Smooth muscle cell (in vitro differentiated cells): ENCODE measurements at regions not wholly inside any gene's neighbourhood (a gene's known extent, or its start where the extent isn't known, plus 50 kb on each side); places are given as distances from the start of the nearest gene placed in this dataset.

ENCODE experiments used
- DNase-seq: peaks from one replicate; lab custom pipeline; 2025; ENCODE audit not compliant: unreplicated experiment; lab: John Stamatoyannopoulos, UW
- H2AFZ ChIP-seq: fragments of 200-600 bp; sonication (generic); 2 replicates; pipeline ENCODE4 v1.6.0; 2016; ENCODE audit warnings: antibody characterized with exemption, low read depth, mild to moderate bottlenecking
- H3F3A ChIP-seq: fragments of 200-600 bp; sonication (generic); 2 replicates; pipeline ENCODE4 v1.6.0; 2017; ENCODE audit warnings: antibody characterized with exemption, low read depth
- H3K27ac ChIP-seq: fragments of 200-600 bp; sonication (generic); 2 replicates; pipeline ENCODE4 v1.5.1; 2016; ENCODE audit warnings: low read depth, mild to moderate bottlenecking
- H3K27me3 ChIP-seq: fragments of 200-600 bp; sonication (generic); 2 replicates; pipeline ENCODE4 v1.6.1; 2016; ENCODE audit warnings: low read depth, mild to moderate bottlenecking
- H3K36me3 ChIP-seq: fragments of 200-600 bp; sonication (generic); 2 replicates; pipeline ENCODE4 v1.5.1; 2016; ENCODE audit warnings: low read depth
- H3K4me1 ChIP-seq: fragments of 200-600 bp; sonication (generic); 2 replicates; pipeline ENCODE4 v1.5.1; 2016; ENCODE audit warnings: low read depth
- H3K4me2 ChIP-seq: fragments of 200-600 bp; sonication (generic); 2 replicates; pipeline ENCODE4 v1.6.0; 2016; ENCODE audit warnings: mild to moderate bottlenecking
- H3K4me3 ChIP-seq: fragments of 200-600 bp; sonication (generic); 2 replicates; pipeline ENCODE4 v1.5.1; 2016; ENCODE audit warnings: mild to moderate bottlenecking
- H3K79me2 ChIP-seq: fragments of 200-600 bp; sonication (generic); 2 replicates; pipeline ENCODE4 v1.6.0; 2016; ENCODE audit warnings: low read depth, mild to moderate bottlenecking
- H3K9ac ChIP-seq: fragments of 200-600 bp; sonication (generic); 2 replicates; pipeline ENCODE4 v1.6.0; 2016; ENCODE audit warnings: low read depth
- H3K9me3 ChIP-seq: fragments of 200-600 bp; sonication (generic); replicated peaks from 2 replicates; pipeline ENCODE4 v1.5.1; 2016; ENCODE audit warnings: low read depth
- H4K20me1 ChIP-seq: fragments of 200-600 bp; sonication (generic); 2 replicates; pipeline ENCODE4 v1.6.0; 2016; ENCODE audit warnings: low read depth
- WGBS: methylation state at CpG from one replicate; pipeline ENCODE4 v1.1.7; 2016; ENCODE audit warnings: low lambda C conversion rate; 5-methylcytosine and 5-hydroxymethylcytosine counted together
- TF ChIP-seq, protein P1 (sequence below): fragments of 200-600 bp; sonication (generic); IDR thresholded peaks from 2 replicates; pipeline ENCODE4 v1.5.1; 2017; ENCODE audit warnings: borderline replicate concordance, mild to moderate bottlenecking, antibody characterized with exemption; ENCODE audit not compliant: insufficient read depth, poor library complexity, severe bottlenecking

DNA sequence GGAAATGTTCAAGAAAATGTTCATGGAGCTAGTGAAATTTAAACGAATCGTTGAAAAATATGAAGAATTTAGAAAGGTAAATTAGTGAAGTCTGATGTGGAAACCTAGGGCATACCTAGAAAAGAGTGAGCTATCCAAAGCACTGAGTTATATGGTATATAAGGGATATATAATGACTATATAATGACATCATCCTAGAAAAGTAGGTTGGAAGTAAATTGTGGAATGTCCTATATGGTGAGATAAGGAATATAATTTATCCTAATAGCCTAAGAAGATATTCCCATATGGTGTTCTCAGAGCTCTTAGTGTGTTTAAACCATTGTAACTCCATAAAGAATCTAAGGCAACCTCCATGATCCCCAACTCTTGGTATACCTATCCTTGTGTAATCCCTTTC is 876.4 kb upstream of the ADGRL2 start:
- 94% methylated on average over 2 of the region's 2 CpGs for WGBS
- H4K20me1 ChIP-seq = no peaks in the 10 kb centered on the region
- no peak overlapping the region for H3K9ac ChIP-seq
- no peak overlapping the region for H2AFZ ChIP-seq
- no peak for DNase-seq
- TF ChIP-seq, protein P1, sequence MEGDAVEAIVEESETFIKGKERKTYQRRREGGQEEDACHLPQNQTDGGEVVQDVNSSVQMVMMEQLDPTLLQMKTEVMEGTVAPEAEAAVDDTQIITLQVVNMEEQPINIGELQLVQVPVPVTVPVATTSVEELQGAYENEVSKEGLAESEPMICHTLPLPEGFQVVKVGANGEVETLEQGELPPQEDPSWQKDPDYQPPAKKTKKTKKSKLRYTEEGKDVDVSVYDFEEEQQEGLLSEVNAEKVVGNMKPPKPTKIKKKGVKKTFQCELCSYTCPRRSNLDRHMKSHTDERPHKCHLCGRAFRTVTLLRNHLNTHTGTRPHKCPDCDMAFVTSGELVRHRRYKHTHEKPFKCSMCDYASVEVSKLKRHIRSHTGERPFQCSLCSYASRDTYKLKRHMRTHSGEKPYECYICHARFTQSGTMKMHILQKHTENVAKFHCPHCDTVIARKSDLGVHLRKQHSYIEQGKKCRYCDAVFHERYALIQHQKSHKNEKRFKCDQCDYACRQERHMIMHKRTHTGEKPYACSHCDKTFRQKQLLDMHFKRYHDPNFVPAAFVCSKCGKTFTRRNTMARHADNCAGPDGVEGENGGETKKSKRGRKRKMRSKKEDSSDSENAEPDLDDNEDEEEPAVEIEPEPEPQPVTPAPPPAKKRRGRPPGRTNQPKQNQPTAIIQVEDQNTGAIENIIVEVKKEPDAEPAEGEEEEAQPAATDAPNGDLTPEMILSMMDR = no peak
- H3F3A ChIP-seq = no peaks in the 10 kb centered on the region
- no peak overlapping the region for H3K4me3 ChIP-seq
- no peak overlapping the region for H3K4me2 ChIP-seq
- H3K27ac ChIP-seq = no peak overlapping the region
- H3K9me3 ChIP-seq = no peaks in the 10 kb centered on the region
- no peaks in the 10 kb centered on the region for H3K27me3 ChIP-seq
- H3K36me3 ChIP-seq = no peaks in the 10 kb centered on the region
- no peaks in the 10 kb centered on the region for H3K4me1 ChIP-seq
- H3K79me2 ChIP-seq = no peaks in the 10 kb centered on the region

DNA sequence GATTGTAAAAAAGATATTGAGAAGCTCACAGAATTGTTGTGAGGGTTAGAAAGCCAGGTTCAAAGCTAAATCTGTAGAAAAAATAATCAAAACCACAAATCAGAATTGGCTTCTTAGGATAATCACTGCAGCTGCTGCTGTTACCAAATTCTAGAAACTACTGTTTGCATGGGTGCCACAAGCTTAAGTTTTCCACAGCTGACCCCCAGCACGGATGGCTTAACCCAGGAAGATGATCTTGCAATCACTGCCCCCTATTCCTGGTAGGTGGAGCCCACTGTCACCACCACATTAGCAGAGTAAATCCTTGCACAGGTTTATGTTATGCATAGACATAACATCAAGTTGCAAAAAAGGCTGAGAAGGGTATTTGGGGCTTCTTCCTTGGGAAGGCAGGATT is 877.8 kb upstream of the ADGRL2 start:
- H3K36me3 ChIP-seq = no peaks in the 10 kb centered on the region
- DNase-seq = no peak
- WGBS = 64% methylated on average over 1 of the region's 1 CpG
- no peaks in the 10 kb centered on the region for H3F3A ChIP-seq
- H3K4me3 ChIP-seq = no peak overlapping the region
- no peak overlapping the region for H2AFZ ChIP-seq
- TF ChIP-seq, protein P1 = no peak
- no peaks in the 10 kb centered on the region for H3K79me2 ChIP-seq
- H3K9ac ChIP-seq = no peak overlapping the region
- H3K9me3 ChIP-seq = no peaks in the 10 kb centered on the region
- no peak overlapping the region for H3K4me2 ChIP-seq
- H3K27ac ChIP-seq = no peak overlapping the region
- H3K27me3 ChIP-seq = no peaks in the 10 kb centered on the region
- H3K4me1 ChIP-seq = no peaks in the 10 kb centered on the region
- H4K20me1 ChIP-seq = no peaks in the 10 kb centered on the region

DNA sequence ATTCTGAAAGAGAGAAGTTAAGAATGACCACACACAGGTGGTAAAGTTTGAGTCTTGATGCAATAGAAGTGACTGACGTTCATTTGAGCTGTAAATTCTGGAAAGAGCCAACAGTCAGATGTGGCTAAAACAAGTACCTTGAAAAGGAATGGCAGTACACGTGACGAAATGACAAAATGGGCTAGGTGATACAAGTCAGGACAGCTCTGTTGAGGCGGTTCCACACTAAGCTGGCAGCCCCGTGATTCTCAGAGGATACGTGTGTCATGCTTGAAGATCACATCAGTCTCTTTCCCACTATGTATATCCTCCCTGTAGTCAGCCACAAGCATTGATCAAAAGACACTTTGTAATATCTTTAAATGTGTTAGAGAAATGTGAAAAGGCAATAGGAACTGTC is 881.3 kb upstream of the ADGRL2 start:
- Histone ChIP-seq H3K79me2 (no peaks in the 10 kb centered on the region), H3K9me3 (no peaks in the 10 kb centered on the region), H3K4me1 (no peaks in the 10 kb centered on the region), H3K27me3 (no peaks in the 10 kb centered on the region), H3F3A (no peaks in the 10 kb centered on the region), H3K9ac (no peak overlapping the region), H2AFZ (no peak overlapping the region), H3K4me3 (no peak overlapping the region), H4K20me1 (no peaks in the 10 kb centered on the region), H3K4me2 (no peak overlapping the region), H3K36me3 (no peaks in the 10 kb centered on the region), H3K27ac (no peak overlapping the region)
- no peak for DNase-seq
- TF ChIP-seq, protein P1 = no peak
- WGBS = 89% methylated on average over 6 of the region's 6 CpGs

DNA sequence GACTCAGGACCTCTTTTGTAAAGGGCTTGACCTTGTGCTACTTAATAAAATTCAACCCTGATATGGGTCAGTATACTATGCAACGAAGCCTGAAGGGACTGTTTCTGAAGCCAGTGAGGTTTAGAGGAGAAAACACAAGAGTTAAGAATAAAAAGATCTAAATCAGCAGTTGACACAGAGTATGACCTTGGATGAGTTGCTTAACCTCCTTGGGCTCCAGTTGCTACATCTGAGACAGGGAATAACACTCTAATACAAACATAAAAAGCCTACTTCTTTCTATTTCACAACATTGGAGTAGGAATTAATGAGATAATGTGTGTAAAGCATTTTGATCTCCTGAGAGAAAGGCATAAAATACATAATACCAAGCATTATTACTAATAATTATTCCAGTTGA is 882.4 kb upstream of the ADGRL2 start:
- H3F3A ChIP-seq = no peaks in the 10 kb centered on the region
- WGBS = 0% methylated on average over 1 of the region's 1 CpG
- no peaks in the 10 kb centered on the region for H3K9me3 ChIP-seq
- H4K20me1 ChIP-seq = no peaks in the 10 kb centered on the region
- no peak overlapping the region for H2AFZ ChIP-seq
- H3K27ac ChIP-seq = no peak overlapping the region
- no peak for DNase-seq
- no peaks in the 10 kb centered on the region for H3K27me3 ChIP-seq
- no peak overlapping the region for H3K4me2 ChIP-seq
- no peaks in the 10 kb centered on the region for H3K79me2 ChIP-seq
- no peak overlapping the region for H3K4me3 ChIP-seq
- H3K36me3 ChIP-seq = no peaks in the 10 kb centered on the region
- no peaks in the 10 kb centered on the region for H3K4me1 ChIP-seq
- TF ChIP-seq, protein P1 = no peak
- no peak overlapping the region for H3K9ac ChIP-seq
